GM21576 (cell line): ENCODE measurements at regions not wholly inside any gene's neighbourhood (a gene's known extent, or its start where the extent isn't known, plus 50 kb on each side); places are given as distances from the start of the nearest gene placed in this dataset.

Source experiments
- ATAC-seq: cut with Tn5 transposase; IDR thresholded peaks from one replicate; pipeline ENCODE4 v1.9.1; 2021; ENCODE audit warnings: mild to moderate bottlenecking, moderate library complexity; ENCODE audit not compliant: unreplicated experiment

DNA sequence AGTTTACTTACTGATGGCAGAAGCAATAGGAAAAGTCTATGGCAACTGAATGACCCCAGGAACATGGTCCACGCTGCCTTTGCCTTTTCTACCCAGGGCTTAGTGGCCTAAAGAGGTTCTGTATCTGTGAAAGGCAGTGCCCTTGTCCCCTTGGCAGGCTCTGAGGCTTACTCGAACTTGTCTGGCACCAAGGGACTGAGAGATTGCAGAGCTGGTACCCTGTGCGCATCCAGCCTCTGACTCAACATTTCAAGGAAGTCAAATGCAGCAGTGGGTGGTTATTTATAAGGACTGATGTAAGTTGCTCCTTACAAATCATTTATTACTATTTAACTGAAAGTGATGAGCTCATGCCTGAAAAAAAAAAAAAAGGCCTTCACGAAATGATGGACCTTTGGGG lies 299.9 kb upstream of the MYOCD start:
- ATAC-seq: no peak

DNA sequence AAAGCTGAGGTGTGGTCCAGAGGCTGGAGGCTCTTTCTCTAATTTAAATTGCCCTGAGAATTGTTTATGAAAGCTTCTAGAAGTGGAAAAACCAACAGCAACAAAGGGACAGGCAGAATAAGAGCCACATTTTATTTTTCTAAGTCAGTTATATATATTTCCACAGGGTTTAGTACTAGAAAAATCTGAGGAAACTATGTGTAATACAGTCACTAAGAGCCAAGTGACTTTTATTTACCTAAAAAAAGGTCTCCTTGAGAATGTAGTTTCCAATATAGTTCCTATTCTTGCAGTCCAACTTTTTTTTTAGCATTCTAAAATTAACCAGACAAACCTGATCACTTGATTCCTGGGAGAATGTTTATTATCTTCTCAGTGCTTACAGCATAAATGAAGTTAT lies 296.6 kb upstream of the MYOCD start:
- no peak for ATAC-seq

DNA sequence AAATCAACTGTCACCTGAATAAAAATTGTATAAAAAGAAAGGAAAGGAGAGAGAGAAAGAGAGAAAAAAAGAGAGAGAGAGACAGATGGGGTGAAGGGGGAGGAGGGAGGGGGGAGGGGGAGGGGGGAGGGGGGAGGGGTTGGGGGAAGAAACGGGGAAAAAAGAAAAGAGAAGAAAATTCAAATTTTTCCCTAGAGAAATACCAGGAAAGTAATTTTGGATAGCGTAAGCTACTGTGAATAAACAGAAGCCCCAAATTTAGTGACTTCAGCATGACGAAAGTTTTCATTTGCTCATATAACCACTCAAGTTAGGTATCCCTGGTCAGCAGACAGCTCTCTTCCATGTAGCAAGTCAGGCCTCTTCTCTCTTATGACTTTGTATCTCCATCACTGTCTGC lies 289.4 kb upstream of the MYOCD start:
- ATAC-seq: no peak

DNA sequence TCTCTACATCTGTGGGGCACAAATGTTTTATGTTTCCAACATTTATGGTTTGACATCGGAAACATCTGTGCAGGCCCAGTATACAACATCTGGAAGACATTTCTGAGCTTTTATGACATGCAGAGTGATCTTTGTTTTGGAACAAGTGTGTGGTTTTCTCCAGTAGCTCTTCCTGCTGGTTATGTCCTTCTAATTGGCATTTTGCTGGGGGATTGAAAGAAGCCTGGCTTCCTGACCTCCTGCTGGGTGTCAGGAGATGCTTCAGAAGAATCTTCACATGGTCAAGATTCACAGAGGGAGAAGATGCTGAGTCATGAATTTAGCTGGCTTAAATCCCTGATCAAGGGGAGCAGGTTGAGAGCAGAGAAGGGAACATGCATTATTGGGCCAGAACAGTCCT lies 279.5 kb upstream of the MYOCD start:
- no peak for ATAC-seq

DNA sequence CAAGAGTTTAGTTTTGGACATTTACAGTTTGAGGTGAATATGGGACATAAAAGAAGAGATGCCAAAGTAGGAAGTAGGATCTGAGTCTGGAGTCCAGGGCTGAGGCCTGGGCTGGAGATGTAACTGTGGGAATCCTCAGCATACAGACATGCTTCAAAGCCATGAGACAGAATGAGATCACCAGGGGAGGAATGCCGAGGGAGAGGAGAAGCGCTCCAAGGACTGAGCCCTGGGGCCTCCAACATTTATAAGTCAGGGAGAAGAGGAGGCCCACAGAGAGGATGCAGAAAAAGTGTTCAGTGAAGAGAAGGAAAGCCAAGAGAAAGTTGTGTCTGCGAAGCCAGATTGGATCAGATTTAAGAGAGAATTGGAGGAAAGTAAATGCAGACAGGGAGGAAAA lies 277.5 kb upstream of the MYOCD start:
- no peak for ATAC-seq

DNA sequence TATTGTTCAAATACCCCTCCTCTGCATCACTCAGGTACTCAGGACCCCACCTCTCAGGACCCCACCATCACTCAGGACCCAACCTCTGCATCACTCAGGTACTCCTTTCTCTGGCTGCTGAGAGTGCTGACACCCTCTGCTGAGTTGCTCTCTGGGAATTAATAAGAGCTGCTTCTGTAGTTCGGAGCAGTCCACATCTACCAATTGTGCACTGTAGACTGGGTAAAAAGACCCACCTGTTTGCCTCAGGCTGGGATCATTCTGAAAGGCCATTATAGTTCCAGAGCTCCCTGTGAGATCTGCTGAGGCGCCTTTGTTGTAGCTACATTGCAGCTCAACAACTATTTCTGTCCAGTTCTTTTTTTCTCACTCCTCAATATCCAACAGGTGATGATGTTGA lies 276.3 kb upstream of the MYOCD start:
- ATAC-seq: no peak

DNA sequence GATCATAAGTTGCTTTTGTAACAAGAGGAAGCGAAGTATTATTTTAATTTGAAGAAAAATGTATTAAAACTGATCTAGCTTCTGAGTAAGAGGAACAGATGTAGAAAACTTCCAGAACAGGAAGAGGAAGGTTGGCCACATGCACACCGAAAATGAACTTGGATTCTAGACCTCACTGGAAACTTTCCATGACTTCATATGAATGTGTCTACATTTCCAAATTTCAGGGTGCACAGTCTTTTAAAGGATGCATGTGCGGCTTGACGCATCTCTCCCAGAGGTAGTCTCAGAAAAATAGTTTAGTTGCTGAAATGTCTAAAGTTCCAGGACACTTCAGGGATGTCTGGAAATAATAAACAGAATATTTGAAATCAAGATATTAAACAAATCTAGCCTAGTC lies 275.1 kb upstream of the MYOCD start:
- no peak for ATAC-seq

DNA sequence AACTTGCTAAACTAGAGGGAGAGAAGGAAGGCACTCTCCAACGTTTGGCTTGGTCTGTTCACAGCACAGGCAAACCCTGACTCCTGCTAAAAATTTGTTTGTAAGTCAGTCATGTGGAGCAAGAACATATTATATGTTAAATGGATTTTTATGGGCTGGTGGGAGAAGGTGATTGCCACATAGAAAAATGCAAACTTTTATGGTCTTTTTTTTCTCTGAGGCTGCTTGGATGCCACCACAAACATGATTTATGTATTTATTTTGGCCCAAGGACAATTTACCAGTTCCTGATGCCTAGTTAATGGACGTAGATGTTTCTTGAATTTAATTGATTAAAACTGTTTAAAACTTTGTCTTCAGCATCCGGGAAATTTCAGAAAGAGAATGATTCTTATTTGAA lies 274.2 kb upstream of the MYOCD start:
- no peak for ATAC-seq

DNA sequence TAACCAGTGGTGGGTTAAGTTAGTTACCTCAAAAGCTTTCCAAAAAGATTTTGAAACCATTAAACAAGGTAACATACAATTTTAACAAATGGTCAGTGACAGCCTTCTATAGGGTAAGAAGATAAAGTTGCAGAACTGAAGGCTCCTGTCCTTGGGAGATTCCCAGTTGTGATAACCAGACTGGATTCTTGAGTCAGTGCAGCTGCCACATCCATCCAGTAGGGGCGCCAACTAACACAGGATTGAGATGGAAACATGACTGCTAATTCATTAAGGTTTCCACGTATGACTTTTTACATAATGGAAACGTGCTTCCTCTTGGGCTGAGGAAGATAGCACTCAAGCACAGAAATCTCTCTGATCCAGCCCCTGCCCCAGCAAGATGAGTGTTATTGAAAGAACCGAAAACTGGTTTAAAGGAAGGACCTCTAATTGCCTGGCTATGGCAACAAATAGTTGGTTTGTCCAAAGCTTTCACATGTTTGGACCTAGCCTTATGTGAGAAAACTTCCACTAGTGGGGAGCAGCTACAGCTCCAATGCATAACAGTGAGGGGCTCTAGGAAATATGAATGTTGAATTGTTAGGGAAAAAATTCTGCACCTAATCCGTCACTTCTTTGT lies 269.8 kb upstream of the MYOCD start:
- ATAC-seq: no peak

DNA sequence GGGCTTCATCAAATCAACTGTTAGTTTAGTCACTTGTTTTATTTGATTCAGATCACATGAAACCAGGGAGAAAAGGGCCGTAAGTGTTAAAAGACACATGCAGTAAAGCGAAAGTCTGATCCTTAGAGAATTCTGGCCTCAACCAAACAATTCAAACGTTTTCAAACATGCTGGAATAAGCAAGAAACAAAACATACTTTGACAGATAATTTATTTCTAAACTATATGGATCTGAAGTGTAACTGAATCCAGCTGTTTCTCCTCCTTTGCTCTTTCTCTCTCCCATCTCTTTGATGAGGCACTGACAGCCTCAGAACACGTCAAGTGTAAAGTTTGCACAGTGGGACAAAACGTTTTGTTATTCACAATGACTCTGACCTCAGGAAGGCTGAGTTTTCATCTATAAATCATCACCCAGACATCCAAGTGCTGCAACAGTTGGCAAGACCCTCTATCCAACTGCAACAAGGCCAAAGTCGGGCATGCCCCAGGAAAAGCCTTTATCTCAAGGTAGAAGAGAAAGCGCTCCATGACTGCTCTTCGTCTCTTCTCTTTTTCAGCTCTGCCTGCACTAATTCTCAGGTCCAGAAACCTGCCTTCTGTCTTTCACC lies 267.1 kb upstream of the MYOCD start:
- ATAC-seq: no peak

DNA sequence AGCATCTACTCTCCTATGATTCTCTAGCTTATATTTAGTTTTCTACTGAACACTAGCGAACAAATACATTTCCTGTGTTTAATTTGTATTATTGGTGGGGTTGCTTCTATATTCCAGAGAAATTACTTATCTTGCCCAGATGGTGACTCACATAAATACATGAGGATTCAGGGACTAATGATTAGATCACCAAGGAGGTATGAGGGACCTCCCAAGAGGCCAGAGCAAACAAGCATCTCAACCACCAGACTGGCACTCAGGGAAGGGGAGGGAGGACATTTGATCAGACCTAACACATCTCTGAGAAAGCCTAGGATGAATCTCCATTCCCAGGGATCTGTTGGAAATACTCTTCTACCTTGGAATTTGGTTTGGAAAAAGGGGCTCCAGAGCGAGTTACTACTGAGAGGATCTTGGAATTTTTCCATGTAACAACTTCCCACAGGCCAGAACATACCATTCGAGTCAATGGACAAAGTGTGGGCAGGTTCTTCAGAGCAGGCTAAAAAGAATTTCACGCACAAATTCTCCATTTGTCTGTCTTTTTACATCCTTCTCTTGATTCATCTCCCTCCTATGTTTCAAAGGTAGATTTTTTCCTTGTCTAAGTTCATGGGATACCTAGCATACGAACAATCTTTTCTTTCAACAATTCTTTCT lies 262.6 kb upstream of the MYOCD start:
- ATAC-seq: no peak

DNA sequence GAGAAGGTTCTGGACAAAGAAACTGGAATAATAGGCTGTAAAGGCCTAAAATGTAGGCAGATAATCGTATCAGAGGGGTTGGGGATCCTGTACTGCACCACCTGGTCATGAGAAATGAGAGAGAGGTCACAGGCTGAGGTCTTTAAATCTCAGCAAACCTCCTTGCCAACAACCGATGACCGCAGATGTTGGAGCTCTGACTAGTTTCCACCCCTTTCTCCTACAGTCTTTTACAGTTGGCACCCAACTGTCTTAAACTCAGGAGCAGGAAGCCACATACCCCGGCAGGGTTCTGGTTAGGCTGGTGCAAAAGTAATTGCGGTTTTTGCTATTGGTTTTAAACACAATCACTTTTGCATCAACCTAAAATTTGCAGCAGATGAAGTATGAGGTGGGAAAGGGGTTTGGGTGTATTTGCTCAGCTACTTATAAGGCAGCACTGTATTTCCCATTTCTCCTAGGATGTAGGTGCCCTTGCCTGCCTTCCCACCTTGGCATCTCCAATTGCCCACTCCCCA lies 261.8 kb upstream of the MYOCD start:
- ATAC-seq: no peak

DNA sequence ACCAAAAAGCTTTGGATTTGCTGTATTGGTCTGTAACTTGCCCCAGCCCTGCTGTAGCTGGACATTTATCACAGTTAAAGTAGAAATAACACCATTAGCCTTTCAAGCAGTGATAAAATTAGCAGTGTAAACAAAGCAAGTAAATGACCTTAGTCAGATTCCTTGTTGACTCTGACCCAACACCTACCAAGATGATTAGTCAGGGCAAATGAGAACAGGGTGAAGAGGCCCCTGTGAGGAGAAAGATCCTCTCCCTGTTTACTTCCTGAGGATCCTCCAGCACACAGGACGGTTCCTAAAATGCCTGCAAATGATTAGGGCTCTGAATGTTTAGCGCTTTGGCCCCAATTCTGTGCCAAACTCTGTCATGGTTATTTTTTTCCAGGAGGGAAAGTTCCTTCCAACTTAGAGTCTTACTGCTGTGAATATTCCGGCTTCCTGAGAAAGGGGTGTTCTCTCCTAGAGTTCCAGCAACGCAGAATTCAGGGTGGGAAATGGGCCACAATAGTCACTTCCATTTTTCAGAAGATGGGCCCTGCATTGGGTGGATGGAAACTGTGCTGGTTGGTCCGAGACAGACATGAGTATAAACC lies 259.0 kb upstream of the MYOCD start:
- no peak for ATAC-seq

DNA sequence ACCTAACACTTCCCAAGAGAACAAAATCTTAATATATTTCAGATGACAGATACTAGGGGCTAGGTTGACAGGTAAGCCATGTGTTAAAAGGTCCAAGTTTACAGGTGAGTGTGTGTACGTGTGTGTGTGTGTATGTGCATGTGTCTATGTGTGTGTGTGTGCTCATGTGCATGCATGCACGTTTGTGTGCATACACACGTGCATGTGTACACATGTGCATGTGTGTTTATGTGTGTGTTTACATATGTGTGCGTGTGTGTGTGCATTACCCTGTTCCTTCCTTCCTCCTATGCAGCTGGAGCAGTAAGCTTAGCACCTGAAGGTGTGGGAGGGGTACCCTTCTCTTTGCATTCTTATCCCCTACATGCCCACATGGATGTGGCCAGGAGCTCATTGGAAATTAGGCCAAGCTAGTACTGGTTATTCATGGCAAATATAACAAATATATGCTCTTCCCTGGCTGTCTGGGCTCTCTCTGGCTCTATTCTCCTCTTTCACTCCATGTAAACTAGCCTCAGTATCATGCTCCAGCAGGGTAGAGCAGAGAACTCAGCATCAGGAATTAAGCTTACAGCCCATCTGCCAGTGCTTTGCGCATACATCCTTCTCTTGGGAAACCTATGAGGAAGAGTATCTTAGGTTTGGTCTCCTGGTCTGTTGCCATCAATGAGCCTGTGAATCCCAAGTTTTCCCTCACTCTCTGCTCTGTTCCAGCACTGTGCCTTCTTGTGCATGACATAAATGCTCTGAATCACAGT lies 258.0 kb upstream of the MYOCD start:
- ATAC-seq: no peak

DNA sequence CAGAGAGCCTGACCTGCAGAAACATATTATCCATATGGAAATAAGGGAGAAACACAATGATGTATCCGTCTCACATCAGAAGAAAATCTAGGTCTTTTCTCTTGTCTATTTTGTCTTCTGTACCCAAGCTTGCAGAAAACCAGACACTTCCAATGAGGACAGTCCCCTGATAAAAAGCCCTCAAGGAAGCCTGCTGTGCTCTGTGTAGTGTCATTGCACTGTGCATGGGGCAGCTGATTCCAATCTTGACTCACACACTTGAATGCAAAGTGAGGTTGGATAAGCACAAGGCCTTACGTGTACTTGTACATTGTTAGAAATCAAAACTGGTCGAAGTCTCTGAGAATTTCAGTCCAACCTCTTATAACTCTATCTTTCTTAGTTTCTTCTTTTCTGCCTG lies 256.6 kb upstream of the MYOCD start:
- no peak for ATAC-seq

DNA sequence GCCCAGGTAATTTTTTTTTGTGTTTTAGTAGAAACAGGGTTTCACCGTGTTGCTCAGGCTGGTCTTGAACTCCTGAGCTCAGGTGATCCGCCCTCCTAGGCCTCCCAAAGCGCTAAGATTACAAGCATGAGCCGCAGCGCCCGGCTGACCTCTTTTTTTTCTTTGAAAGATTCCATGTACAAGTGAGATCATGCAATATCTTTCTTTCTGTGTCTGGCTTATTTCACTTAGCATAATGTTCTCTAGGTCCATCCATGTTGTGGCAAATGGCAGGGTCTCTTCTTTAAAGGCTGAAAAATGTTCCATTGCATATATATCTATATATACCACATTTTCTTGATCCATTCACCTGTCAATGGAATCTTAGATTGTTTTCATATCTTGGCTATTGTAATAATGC lies 255.0 kb upstream of the MYOCD start:
- ATAC-seq: no peak

DNA sequence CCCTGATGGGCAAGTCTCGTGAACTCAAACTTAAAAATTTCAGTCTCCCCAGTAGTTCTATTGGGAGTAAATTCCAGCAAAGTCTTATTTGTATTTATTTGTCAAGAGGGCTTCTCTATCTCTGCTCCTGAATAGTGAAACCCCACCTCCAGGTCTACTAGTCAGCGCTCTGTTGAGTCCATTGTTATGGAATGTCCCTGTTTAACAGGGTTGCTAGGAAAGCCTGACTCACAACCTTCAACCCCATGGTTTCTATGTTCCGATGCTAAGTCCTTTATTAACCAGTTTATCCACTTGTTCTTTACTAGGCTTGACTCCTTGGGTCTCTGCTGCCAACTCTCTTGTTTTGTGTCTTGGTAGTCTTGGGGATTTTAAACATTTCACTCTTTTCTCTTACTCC lies 250.7 kb upstream of the MYOCD start:
- no peak for ATAC-seq

DNA sequence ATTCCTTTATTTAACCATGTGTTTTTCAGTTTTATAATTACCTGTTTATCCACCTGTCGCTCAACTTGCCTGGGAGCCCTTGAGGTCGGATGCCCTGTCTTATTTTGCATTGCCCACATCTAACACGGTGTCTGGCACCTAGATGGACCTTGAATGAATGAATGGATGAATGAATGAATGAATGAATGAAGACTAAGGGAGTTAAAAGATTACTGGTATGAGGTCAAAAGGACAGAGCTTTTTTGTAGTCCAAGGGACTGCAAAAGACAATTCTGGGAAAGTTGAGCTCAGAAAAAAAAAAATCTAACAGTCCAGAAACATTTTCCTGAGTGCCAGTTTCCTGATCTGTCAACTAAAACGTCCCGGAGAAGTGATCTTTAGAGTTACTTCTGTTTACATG lies 244.6 kb upstream of the MYOCD start:
- ATAC-seq: no peak

DNA sequence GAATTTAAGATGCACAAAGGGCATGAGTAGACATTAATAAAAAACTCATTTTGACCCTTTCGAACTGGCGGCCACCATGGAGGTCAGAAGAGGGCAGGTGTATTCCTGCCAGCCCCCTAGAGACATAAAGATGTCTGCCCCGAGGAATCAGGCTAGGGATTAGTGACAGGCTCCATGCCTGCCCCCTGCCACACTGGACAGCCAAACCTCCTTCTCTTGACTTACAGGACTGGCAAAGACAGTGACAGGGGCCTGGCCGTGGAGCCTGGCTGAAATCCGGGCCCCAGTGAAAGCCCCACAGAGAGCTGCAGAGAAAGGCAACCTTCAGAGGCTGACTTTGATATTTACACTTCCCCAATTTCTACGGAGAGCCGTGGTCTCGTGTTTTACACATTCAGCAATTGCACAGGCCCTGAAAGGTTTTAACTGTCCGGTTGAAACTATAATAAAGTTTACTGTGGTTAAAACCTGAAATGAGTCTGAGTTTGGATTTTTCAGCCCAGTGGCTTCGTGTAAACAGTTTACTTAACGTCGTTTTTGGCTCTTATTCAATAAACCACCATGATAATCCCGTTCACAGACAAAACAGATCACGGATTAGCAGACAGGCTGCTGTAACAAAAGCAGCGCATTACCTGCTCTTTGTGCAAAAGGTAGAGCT lies 243.9 kb upstream of the MYOCD start:
- ATAC-seq: peak; percentile 93

DNA sequence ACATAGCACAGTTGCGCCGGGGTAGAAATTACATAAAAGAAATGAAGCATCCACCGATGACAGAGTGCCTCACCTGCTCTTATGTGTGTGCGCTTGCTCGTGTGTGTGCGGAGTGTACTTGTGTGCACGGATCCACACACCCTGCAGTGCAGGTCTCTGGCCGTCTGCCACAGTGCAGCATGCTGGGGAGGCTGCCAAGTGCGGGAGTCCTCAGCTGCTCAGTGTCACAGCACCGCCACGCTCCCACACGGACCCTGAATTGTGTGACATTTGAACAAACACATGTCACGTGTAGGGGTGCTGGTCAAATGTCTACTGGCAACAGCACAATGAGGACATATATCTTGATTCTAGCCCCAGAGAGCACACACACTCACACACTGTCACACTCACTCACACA lies 243.0 kb upstream of the MYOCD start:
- ATAC-seq: no peak

DNA sequence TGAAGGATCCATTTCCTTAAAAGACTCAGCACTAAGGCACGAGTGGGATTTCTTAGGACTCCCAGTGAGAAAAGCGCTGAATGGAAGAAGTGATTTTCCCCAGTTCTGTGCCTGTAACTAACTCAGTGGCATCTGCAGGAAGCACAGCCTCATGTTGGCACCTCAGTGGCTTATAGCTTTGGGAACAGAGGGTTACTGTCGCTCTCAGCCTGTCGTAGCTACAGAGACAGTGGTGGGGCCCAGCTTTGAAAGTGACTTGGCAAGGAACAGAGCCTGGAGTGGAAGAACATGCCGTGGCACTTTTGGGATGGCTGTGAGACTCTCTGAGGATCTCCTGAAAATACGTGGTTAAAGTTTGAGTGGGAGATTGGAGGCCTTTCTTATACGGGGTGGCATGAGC lies 242.4 kb upstream of the MYOCD start:
- no peak for ATAC-seq
